HG03280 (cell line): ENCODE measurements at regions not wholly inside any gene's neighbourhood (a gene's known extent, or its start where the extent isn't known, plus 50 kb on each side); places are given as distances from the start of the nearest gene placed in this dataset.
"Not testable (repeated sequence)": the region's sequence is repeated elsewhere in the genome, so short reads cannot be mapped to it uniquely, and the experiment has no call there.

Experiments used
- ATAC-seq: cut with Tn5 transposase; IDR thresholded peaks from one replicate; pipeline ENCODE4 v1.9.1; 2021; ENCODE audit warnings: mild to moderate bottlenecking, moderate library complexity; ENCODE audit not compliant: unreplicated experiment

GRCh38 chr4:150021483-150021882 lies 56.8 kb upstream of the DCLK2 start:
- ATAC-seq: no peak

GRCh38 chr4:150023489-150023888 lies 54.8 kb upstream of the DCLK2 start:
- no peak for ATAC-seq

- ATAC-seq: not testable (repeated sequence)
Observed at GRCh38 chr4:150026987-150027386, 51.3 kb upstream of the DCLK2 start.
